ENCODE measurements at regions not wholly inside any gene's neighbourhood (a gene's known extent, or its start where the extent isn't known, plus 50 kb on each side); places are given as distances from the start of the nearest gene placed in this dataset.
"Not testable (repeated sequence)": the region's sequence is repeated elsewhere in the genome, so short reads cannot be mapped to it uniquely, and the experiment has no call there.

DNA sequence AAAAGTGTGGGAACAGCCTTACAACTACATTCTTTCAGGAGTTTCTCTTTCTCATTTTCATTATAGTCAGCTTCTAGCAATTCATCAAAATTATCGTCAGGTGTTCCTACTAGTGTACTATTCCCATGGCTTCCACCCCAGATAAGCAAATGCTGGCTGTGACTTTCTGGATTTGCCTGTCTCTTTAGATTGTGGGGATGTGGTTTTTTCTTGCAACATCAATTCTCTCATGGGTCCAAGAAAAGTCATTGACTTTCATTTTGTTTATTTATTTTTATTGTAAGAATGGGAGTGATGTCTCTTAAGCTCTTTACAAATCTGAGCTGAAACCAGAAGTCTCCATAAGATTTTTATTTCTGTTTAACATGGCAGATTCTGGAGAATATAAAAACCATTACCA, 349.7 kb upstream of the SEMA3C start:
- H3K4me3 ChIP-seq (ENCODE audit: low read depth, low read length), result no peak overlapping the region
- DNase-seq (ENCODE audit: low read depth), result no peak
- TF ChIP-seq MYC (IDR thresholded peaks at IDR 0.05; ENCODE audit: low read depth, low read length) (no peak), POLR2A (IDR thresholded peaks at IDR 0.05; ENCODE audit: extremely low read depth, insufficient read length) (no peak), MAX (IDR thresholded peaks at IDR 0.05; ENCODE audit: low read depth, low read length) (no peak)
- TF ChIP-seq, protein P1, sequence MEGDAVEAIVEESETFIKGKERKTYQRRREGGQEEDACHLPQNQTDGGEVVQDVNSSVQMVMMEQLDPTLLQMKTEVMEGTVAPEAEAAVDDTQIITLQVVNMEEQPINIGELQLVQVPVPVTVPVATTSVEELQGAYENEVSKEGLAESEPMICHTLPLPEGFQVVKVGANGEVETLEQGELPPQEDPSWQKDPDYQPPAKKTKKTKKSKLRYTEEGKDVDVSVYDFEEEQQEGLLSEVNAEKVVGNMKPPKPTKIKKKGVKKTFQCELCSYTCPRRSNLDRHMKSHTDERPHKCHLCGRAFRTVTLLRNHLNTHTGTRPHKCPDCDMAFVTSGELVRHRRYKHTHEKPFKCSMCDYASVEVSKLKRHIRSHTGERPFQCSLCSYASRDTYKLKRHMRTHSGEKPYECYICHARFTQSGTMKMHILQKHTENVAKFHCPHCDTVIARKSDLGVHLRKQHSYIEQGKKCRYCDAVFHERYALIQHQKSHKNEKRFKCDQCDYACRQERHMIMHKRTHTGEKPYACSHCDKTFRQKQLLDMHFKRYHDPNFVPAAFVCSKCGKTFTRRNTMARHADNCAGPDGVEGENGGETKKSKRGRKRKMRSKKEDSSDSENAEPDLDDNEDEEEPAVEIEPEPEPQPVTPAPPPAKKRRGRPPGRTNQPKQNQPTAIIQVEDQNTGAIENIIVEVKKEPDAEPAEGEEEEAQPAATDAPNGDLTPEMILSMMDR (IDR thresholded peaks at IDR 0.05; ENCODE audit: low read depth, low read length), result no peak

GRCh38 chr7:81267508-81267907, 348.7 kb upstream of the SEMA3C start:
- peak; percentile 25 for DNase-seq (ENCODE audit: low read depth)
- TF ChIP-seq POLR2A (IDR thresholded peaks at IDR 0.05; ENCODE audit: extremely low read depth, insufficient read length) (no peak), MAX (IDR thresholded peaks at IDR 0.05; ENCODE audit: low read depth, low read length) (no peak), MYC (IDR thresholded peaks at IDR 0.05; ENCODE audit: low read depth, low read length) (no peak)
- TF ChIP-seq, protein P1 (IDR thresholded peaks at IDR 0.05; ENCODE audit: low read depth, low read length), result no peak
- H3K4me3 ChIP-seq (ENCODE audit: low read depth, low read length), result no peak overlapping the region

- no peak for DNase-seq (ENCODE audit: low read depth)
- TF ChIP-seq POLR2A (IDR thresholded peaks at IDR 0.05; ENCODE audit: extremely low read depth, insufficient read length) (no peak), MYC (IDR thresholded peaks at IDR 0.05; ENCODE audit: low read depth, low read length) (no peak), MAX (IDR thresholded peaks at IDR 0.05; ENCODE audit: low read depth, low read length) (no peak)
- TF ChIP-seq, protein P1 (IDR thresholded peaks at IDR 0.05; ENCODE audit: low read depth, low read length), result no peak
- no peak overlapping the region for H3K4me3 ChIP-seq (ENCODE audit: low read depth, low read length)
These were observed 345.3 kb upstream of the SEMA3C start for GRCh38 chr7:81264116-81264515.

- H3K4me3 ChIP-seq (ENCODE audit: low read depth, low read length), result no peak overlapping the region
- TF ChIP-seq, protein P1 (IDR thresholded peaks at IDR 0.05; ENCODE audit: low read depth, low read length), result no peak
- TF ChIP-seq MAX (IDR thresholded peaks at IDR 0.05; ENCODE audit: low read depth, low read length), result no peak
- no peak for DNase-seq (ENCODE audit: low read depth)
These were observed 341.3 kb upstream of the SEMA3C start for GRCh38 chr7:81260152-81260551.

DNA sequence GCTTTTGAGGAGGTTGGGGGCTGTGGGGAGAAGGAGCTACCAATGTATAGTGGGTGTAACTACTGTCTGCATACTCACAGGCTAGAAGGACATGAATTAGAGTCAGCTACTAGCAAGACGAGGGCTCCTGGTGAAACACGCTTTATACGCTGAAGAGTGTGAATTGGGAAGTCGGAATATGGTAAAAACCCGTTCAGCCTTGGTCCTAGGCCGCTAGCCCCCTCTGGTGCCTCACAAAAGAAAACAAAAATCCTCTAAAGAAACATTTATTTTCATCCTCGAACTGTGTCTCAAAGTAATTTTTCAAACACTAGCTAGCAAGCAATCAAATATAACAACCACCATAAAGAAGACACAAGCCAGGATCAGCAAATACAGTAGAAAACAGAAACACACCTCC, 338.1 kb upstream of the SEMA3C start:
- DNase-seq (ENCODE audit: low read depth), result peak; percentile 28
- TF ChIP-seq POLR2A (IDR thresholded peaks at IDR 0.05; ENCODE audit: extremely low read depth, insufficient read length), result no peak
- no peak overlapping the region for H3K4me3 ChIP-seq (ENCODE audit: low read depth, low read length)

- TF ChIP-seq MAX (IDR thresholded peaks at IDR 0.05; ENCODE audit: low read depth, low read length) (no peak), POLR2A (IDR thresholded peaks at IDR 0.05; ENCODE audit: extremely low read depth, insufficient read length) (no peak)
- H3K4me3 ChIP-seq (ENCODE audit: low read depth, low read length), result no peak overlapping the region
- DNase-seq (ENCODE audit: low read depth), result no peak
These were observed 329.6 kb upstream of the SEMA3C start for GRCh38 chr7:81248420-81248819.

DNA sequence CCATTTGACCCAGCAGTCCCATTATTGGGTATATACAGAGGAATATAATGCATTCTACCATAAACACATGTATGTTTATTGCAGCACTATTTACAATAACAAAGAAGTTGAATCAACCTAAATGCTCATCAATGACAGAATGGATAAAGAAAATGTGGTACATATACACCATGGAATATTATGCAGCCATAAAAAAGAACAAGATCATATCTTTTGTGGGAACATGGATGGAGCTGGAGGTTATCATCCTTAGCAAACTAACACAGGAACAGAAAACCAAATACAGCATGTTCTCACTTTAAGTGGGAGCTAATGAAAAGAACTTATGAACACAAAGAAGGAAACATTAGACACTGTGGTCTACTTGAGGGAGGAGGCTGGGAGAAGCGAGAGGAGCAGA, 328.5 kb upstream of the SEMA3C start:
- not testable (repeated sequence) for DNase-seq (ENCODE audit: low read depth); H3K4me3 ChIP-seq (ENCODE audit: low read depth, low read length)
